DND-41 (cell line): ENCODE measurements at regions not wholly inside any gene's neighbourhood (a gene's known extent, or its start where the extent isn't known, plus 50 kb on each side); places are given as distances from the start of the nearest gene placed in this dataset.

ENCODE experiments used
- ATAC-seq: fragments of 200-7000 bp; cut with Tn5 transposase; 3 replicates; pipeline ENCODE4 v1.9.1; 2021; ENCODE audit warnings: low read depth; ENCODE audit not compliant: insufficient read depth
- DNase-seq: peaks from one replicate; pipeline ENCODE4 v3.0.0-alpha.2; 2020
- H2AFZ ChIP-seq: 2 replicates; pipeline ENCODE4 v1.6.0; 2012; ENCODE audit warnings: low read depth, low read length
- H3K27ac ChIP-seq: 2 replicates; pipeline ENCODE4 v1.5.1; 2012; ENCODE audit warnings: low read length, inconsistent platforms
- H3K27me3 ChIP-seq: fragments of 200-600 bp; sonication (generic); 2 replicates; pipeline ENCODE4 v1.6.0; 2012; ENCODE audit warnings: low read length, mild to moderate bottlenecking, inconsistent platforms; ENCODE audit not compliant: insufficient read depth, poor library complexity
- H3K36me3 ChIP-seq: 2 replicates; pipeline ENCODE4 v1.5.1; 2012; ENCODE audit warnings: low read length, inconsistent platforms; ENCODE audit not compliant: insufficient read depth
- H3K4me1 ChIP-seq: 2 replicates; pipeline ENCODE4 v1.5.1; 2012; ENCODE audit warnings: mild to moderate bottlenecking, low read length; ENCODE audit not compliant: insufficient read depth
- H3K4me2 ChIP-seq: 2 replicates; pipeline ENCODE4 v1.6.0; 2012; ENCODE audit warnings: mild to moderate bottlenecking, moderate library complexity, low read length, inconsistent platforms; ENCODE audit not compliant: insufficient read depth
- H3K4me3 ChIP-seq, 2 experiments: fragments of 200-600 bp in 1 of 2; shearing (Covaris generic) in 1 of 2; 2 replicates each; pipeline ENCODE4 v1.5.1; 2012 to 2016; ENCODE audit warnings: inconsistent platforms in 2 of 2, low read length in 2 of 2, mild to moderate bottlenecking in 2 of 2, low read depth in 1 of 2, moderate library complexity in 1 of 2
- H3K79me2 ChIP-seq: 2 replicates; pipeline ENCODE4 v1.6.0; 2012; ENCODE audit warnings: low read length, inconsistent platforms; ENCODE audit not compliant: insufficient read depth
- H3K9ac ChIP-seq: 2 replicates; pipeline ENCODE4 v1.6.0; 2012; ENCODE audit warnings: low read depth, mild to moderate bottlenecking, inconsistent platforms, low read length, moderate library complexity
- H3K9me3 ChIP-seq: 2 replicates; pipeline ENCODE4 v1.5.1; 2012; ENCODE audit warnings: low read length, moderate library complexity, mild to moderate bottlenecking, inconsistent platforms; ENCODE audit not compliant: insufficient read depth, severe bottlenecking
- H4K20me1 ChIP-seq: 2 replicates; pipeline ENCODE4 v1.6.0; 2012; ENCODE audit warnings: low read length; ENCODE audit not compliant: insufficient read depth
- CTCF ChIP-seq: IDR thresholded peaks from 2 replicates; pipeline ENCODE4 v1.5.1; 2012; ENCODE audit warnings: borderline replicate concordance, low read length, moderate library complexity, mild to moderate bottlenecking; ENCODE audit not compliant: poor library complexity, severe bottlenecking; ENCODE audit errors: extremely low read depth
- EZH2 ChIP-seq: IDR thresholded peaks from 3 replicates; pipeline ENCODE4 v1.6.1; 2012; ENCODE audit warnings: borderline replicate concordance, low read depth, mild to moderate bottlenecking, moderate library complexity, low read length, inconsistent platforms; ENCODE audit not compliant: severe bottlenecking

GRCh38 chrX:38965888-38966287 lies 164.6 kb downstream of the MID1IP1 start:
- Histone ChIP-seq H3K4me1 (no peaks in the 10 kb centered on the region; the same call in 1 of the 2 replicates), H3K36me3 (no peaks in the 10 kb centered on the region), H3K27me3 (no peaks in the 10 kb centered on the region), H3K9ac (no peak overlapping the region), H3K27ac (no peak overlapping the region), H4K20me1 (no peaks in the 10 kb centered on the region), H3K9me3 (peaks cover 6% of the 10 kb centered on the region), H3K4me2 (no peak overlapping the region), H3K79me2 (no peaks in the 10 kb centered on the region), H2AFZ (no peak overlapping the region), H3K4me3 (no peak overlapping the region)
- TF ChIP-seq CTCF (no peak), EZH2 (no peak)
- ATAC-seq, result no peak
- DNase-seq, result no peak

GRCh38 chrX:38968344-38969216 lies 167.3 kb downstream of the MID1IP1 start:
- H3K79me2 ChIP-seq, result no peaks in the 10 kb centered on the region
- no peak overlapping the region for H2AFZ ChIP-seq
- no peak overlapping the region for H3K4me3 ChIP-seq
- no peaks in the 10 kb centered on the region for H4K20me1 ChIP-seq
- no peak for TF ChIP-seq CTCF
- TF ChIP-seq EZH2, result no peak
- no peak overlapping the region for H3K4me2 ChIP-seq
- H3K36me3 ChIP-seq, result no peaks in the 10 kb centered on the region
- ATAC-seq, result no peak
- no peaks in the 10 kb centered on the region for H3K27me3 ChIP-seq
- no peaks in the 10 kb centered on the region; the same call in 1 of the 2 replicates for H3K4me1 ChIP-seq
- no peak for DNase-seq
- no peak overlapping the region for H3K27ac ChIP-seq
- no peak overlapping the region for H3K9ac ChIP-seq
- no peaks in the 10 kb centered on the region for H3K9me3 ChIP-seq

- Histone ChIP-seq H3K27me3 (no peaks in the 10 kb centered on the region), H3K27ac (no peak overlapping the region), H4K20me1 (no peaks in the 10 kb centered on the region), H3K4me3 (no peak overlapping the region), H2AFZ (no peak overlapping the region), H3K9me3 (no peaks in the 10 kb centered on the region), H3K79me2 (no peaks in the 10 kb centered on the region), H3K36me3 (no peaks in the 10 kb centered on the region), H3K4me1 (no peaks in the 10 kb centered on the region; the same call in 1 of the 2 replicates), H3K9ac (no peak overlapping the region), H3K4me2 (no peak overlapping the region)
- TF ChIP-seq EZH2, result no peak
- no peak for TF ChIP-seq CTCF
- ATAC-seq (no peak), DNase-seq (no peak)
Measured at GRCh38 chrX:38970074-38970473, 168.8 kb downstream of the MID1IP1 start.
